Stimulated activated CD4-positive, alpha-beta T cell treated with anti-CD3 and anti-CD28 coated beads, Interleukin-2, amount 100 ng/mL, for 48 hours (primary cell): ENCODE measurements at regions not wholly inside any gene's neighbourhood (a gene's known extent, or its start where the extent isn't known, plus 50 kb on each side); places are given as distances from the start of the nearest gene placed in this dataset.

Source experiments
- DNase-seq, 2 donors: peaks; one replicate each; pipeline ENCODE4 v3.0.0-alpha.2; 2020

DNA sequence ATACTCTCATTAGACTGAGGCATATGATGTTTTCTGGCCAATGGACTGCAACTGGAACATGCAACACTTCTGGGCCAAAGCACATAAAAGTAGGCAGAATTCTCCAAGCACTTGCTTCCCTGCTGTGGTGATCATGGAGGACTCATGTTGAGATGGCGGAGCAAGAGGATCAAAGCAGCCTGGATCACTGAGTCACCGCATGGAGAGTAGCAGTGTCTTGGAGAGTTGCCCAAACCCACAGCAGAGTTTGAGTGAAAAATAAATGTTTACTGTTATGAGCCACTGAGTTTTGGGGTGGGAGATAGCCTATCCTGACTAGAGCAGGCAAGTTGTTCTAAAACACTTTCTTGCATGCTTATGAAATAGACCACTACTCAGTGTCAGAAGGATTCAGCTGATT is 359.5 kb downstream of the ZNF521 start:
- no peak for DNase-seq

DNA sequence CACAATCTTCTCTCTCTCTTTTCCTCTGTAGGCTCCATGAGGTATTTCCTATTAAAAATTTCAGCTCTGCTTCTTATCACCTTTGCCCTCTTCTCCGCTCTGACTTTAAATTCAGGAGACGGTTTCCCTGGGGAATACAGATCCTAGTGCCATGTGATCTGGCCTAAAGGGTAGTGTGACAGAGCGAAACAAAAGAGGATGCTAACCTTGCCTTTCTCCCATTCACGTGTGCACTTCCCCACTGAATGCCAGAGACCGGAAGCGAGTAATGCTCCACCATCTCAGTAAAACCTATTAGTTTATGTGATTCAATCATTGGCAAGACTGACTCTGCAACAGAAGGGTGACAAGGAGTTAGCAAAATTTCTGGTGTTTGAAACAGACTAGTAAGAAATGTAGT is 358.3 kb downstream of the ZNF521 start:
- no peak for DNase-seq

DNA sequence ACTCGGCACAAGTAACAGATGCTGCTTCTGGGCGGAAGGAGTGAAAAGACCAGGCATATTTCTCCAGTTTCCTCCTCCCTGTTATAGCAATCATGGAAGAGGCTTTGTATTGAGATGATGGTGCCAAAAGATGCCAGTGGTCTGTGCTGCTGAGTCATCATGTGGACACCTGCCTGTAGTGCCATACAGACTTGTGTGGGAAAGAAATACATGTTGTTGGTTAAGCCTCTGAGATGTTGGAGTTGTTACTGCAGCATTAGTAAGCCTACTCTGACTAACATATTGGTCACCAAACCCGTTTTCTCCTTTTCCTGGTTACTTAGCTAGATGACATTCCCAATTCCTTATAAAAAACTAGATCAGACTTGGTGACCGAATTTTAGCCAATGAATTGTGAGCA is 356.9 kb downstream of the ZNF521 start:
- DNase-seq: no peak

DNA sequence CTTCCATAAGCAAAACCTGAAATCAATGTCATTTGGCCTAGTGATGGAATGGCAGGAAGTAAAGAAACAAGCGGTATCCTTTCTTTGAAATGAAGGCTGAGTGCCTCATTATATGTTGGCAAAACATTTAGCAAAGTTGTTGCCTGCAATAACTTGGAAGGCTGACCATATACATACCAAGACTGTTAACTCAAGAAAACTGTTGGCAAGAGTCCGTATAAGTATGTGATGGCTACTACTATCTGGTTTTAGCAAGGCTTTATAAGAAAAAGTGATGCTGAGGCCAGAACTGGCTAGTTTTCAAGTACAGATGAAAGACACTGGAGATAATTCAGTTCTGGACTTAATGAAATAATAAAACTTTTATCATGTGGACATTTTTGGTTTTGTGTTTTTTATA is 356.2 kb downstream of the ZNF521 start:
- DNase-seq: no peak

DNA sequence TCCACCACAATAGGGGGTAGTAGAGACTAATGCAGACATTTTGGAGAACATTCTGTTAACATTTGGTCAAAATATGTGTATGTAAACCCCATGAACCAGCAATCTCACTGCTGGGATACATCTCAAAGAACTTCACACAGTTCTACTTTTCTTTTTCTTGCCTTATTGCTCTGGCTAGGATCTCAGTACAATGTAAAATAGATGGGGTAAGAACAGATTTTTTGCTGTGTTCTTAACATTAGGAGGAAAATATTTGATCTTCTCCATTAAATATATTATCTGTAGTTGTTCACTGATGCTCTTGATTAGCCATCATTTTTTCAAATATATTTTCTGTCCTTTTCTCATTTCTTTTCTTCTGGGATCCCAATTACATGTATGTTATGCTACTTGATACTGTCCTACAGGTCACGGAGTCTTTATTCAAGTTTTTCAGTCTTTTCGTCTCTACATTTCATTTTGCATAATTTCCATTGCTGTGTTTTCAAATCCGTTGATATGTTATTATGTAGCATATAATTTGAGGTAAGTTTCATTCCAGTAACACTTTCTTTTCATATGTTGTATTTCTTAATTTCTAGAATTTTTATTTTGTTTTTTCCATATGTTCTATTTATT is 352.2 kb downstream of the ZNF521 start:
- no peak for DNase-seq

DNA sequence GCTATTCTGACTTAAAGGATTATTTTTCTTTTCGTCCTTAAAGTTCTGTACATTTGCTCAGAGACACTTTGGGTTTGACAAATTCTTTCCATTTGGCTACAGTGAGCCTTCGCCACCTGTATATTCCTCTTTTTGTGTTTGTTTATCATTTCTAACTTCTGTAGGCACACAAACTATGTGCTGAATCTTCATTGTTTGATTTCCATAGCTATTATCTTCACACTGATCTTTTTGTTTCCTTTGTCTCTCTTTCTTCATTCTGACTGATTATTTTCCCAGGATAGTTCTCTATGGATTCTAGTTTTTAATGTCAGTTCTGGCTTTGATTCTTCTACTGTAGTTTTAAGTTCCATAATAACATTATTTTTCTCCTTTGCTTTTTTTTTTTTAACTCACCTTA is 350.2 kb downstream of the ZNF521 start:
- no peak for DNase-seq

DNA sequence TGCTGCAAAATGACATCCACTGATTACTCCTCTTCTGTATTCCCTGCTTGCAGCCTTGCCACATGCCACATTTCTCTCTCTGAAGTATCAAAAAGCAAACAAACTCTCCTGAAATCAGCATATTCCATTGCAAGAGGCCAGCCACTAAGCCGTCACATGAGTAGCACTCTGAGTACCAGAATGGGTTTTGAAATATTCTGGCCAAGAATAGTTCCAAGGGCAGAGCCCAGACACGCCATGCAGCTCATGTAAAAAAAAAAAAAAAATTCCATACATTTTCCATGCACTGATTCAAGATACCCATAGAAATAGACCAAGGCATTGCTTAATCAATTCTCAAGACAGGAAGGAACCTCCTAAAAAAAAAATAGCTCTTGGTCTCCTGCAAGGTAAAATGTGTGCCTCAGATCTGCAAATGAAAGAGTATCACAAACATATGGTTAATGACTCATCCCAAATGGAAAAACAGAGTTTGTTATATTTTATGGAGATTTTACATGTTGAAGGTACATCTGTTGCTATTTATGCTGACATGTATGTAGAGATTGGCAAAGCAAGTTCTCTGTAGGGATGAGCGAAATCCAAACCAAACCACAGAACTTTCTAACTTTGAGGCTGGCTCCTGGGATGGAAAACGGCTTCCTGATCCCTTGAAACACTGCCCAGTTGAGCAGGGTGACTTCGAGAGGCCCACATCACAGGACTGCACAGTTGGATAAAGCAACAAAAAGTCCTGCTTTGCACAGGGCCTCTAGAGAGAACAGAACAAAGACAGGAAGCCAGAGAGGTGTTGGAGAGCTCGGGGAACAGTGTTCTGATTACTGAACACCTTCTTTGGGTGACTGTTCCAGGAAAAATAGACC is 346.2 kb downstream of the ZNF521 start:
- DNase-seq: no peak

DNA sequence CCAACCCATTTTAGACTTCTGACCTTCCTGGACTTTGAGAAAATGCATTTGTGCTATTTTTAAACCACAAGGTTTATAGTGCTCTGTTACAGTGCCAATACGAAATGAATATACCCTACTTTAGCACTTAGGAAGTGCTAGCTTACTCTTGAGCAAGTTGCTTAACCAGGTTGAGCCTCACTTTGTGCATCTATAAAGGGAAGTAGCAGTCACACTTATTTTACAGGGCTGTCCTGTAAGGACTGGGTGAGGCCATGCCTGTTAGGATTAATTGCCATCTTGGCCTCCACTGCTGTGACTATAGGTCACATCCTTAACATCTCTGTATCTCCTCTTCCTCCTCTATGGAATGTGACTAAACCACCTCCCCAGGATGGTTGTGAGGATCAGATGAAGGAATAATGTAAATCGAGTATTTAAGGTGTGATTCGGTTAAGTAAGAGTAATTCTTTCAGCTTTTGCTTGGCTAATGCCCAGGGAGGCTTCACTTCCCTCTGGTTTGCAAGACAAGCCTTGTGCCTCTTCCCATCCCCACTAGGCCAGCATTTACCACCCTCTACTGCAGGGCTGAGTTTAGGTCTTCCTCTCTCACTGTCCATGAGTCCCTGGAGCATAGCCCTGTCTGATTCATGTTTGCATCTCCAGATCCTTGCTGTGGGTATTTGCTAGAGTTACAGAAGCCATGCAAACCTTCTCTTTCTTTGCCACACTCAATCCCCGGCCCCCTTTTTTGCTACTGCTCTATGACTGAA is 341.2 kb downstream of the ZNF521 start:
- no peak for DNase-seq
